HG03571 (cell line): ENCODE measurements at regions not wholly inside any gene's neighbourhood (a gene's known extent, or its start where the extent isn't known, plus 50 kb on each side); places are given as distances from the start of the nearest gene placed in this dataset.

Experiments used
- ATAC-seq: cut with Tn5 transposase; IDR thresholded peaks from one replicate; pipeline ENCODE4 v1.9.1; 2021; ENCODE audit not compliant: unreplicated experiment

GRCh38 chr11:37699644-37700043 is 1101.6 kb upstream of the RAG2 start:
- no peak for ATAC-seq

DNA sequence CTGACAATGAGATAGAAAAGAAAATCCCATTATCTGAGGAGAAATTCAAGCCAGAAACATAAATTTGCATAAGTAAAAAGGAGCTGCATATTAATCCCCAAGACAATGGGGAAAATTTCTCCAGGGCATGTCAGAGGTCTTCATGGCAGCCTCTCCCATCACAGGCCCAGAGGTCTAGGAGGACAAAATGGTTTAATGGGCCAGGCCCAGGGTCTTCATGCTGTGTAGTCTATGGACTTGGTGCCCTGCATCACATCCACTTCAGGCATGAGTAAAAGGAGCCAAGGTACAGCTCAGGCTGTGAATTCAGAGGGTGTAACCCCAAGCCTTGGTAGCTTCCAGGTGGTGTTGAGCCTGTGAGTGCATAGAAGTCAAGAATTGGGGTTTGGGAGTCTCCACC is 1097.2 kb upstream of the RAG2 start:
- no peak for ATAC-seq

- no peak for ATAC-seq
Measured at GRCh38 chr11:37689951-37690350, 1091.9 kb upstream of the RAG2 start.

DNA sequence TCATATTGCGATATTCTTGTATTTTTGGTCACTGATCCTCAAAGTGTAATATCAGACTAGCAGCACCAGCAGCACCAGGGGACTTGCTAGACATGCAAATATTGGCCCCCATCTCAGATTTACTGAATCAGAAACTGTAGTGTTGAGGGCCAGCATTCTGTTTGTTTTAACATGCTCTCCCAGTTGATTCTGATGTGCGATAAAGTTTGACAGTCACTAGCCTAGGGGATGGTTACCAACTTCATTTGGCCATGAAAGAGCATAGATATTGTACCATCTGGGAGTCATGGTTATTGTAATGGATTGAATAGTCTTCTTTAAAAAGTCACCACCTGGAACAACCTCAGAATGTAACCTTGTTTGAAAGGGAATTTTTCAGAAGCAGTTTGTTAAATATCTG is 1090.4 kb upstream of the RAG2 start:
- no peak for ATAC-seq

DNA sequence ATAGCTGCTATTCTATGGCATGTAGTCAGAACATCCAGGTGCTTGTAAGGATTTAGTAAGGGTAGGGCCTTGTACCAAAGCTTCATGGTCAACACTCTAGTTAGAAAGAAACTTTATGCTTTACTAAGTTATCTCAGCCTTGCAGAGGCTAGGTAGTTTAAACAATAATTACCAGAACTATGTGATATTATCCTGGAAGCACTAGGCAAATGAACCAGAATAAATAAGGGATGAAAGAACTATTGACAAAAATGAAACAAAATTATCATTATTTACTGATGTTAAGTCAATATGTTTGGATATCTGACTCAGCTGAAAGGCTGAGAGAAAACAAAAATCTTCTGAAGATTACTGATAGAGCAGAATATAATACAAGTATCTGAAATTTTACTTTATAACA is 1089.1 kb upstream of the RAG2 start:
- no peak for ATAC-seq

DNA sequence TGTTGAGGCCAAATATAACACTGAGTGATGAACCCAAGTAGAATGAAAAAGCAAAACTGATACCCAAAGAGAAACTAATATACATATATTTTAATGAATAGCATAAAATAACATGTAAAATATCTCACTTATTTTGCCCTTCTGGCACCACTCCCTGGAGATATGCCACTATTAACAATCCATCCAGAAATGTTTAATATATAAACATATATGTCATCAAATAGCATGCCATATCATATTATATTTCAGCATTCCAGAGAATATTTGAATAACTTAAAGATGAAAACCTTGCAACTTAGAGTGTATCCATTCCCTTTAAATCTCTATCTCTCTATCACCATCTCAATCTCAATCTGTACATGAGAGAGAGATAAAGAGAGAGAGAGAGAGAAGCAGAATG is 1073.3 kb upstream of the RAG2 start:
- no peak for ATAC-seq

GRCh38 chr11:37666960-37667359 is 1068.9 kb upstream of the RAG2 start:
- ATAC-seq, result no peak

DNA sequence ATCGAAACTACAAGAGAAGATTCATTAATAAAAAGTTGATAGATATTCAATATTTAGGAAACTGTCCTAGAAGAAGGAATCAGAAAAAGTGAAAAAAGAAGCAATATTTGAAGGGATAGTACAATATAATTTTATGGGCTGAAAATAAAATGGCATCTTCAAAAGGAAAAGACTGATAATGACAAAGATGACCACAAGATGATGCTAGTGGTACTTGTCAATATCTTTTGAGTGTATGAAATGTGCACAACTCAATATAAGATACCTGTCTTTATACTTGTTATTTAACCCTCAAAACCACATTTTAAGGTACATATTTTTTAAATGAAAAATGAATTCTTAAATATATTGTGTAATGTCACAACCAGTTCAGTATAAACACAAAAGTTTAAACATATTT is 1059.6 kb upstream of the RAG2 start:
- ATAC-seq, result no peak

GRCh38 chr11:37647767-37648166 is 1049.7 kb upstream of the RAG2 start:
- no peak for ATAC-seq

DNA sequence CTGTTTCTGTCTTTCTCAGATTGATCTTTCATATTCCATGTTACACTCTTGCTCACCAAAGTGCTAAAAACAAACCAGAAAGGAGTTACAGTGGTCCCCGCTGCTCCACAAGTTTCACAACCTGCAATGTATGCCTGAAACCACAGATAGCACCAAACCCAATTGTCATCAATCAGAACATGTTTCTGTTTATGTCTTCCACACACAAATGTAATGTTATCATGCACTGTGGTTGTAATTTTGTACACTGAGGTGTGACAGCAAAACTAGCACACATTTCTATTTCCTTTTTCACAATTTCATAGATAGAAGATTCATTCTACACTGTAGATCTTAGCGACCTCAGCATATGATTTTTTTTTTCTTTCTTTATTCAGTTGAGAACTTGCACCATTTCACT is 1045.9 kb upstream of the RAG2 start:
- ATAC-seq, result no peak

GRCh38 chr11:37642296-37642695 is 1044.3 kb upstream of the RAG2 start:
- ATAC-seq, result no peak

DNA sequence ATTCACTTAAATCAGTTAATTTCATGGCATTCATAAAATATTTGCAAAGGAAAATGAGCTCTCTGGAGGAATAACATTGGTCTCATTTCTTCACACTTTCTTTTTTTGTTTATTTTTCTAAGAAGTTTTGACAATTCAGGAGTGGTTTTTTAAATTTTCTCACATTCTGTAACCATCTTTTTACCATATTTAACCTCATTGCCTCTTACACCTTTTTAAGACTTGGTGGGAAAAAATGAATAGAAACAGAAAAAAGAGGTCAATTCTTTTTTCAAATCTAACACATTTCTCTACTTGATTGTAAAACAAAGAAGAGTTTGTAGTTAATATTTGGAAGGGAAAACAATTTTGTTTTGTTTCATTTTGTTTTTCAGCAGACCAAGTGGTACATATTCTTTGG is 1034.7 kb upstream of the RAG2 start:
- ATAC-seq, result no peak

DNA sequence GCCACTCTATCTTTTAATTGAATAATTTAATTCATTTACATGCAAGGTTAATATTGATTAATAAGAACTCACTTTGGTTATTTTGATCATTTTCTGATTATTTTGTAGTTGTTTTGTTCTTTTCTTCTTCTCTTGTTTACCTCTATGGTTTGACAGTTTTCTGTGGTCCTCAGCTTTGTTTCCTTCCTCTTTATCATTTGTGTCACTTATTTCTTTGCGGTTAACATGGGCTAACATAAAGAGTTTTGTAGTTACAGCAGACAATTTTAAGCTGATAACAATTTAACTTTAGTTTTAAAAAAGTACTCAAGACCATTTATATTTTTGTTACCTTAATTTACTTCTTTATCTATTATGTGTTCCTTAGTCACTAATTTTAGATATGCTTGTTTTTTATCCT is 1032.8 kb upstream of the RAG2 start:
- no peak for ATAC-seq

GRCh38 chr11:37623778-37624177 is 1025.7 kb upstream of the RAG2 start:
- ATAC-seq, result no peak

DNA sequence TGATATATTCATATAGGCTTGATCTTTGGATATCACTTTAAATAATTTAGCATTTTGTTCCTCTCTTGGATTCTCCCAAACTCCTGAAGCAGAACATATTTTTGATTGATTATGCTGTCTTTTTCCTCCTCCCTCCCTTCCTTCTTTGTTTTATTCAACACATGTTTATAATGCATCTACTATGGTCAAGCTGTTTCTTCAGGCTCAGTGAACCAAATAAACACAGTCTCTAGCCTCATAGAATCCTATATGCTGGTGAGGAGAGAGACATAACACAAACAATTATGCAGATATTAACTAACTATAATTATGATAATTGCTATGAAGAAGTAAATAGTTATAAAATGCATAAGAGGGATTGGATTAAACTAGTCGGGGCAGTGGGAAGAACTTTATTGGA is 1023.6 kb upstream of the RAG2 start:
- no peak for ATAC-seq

DNA sequence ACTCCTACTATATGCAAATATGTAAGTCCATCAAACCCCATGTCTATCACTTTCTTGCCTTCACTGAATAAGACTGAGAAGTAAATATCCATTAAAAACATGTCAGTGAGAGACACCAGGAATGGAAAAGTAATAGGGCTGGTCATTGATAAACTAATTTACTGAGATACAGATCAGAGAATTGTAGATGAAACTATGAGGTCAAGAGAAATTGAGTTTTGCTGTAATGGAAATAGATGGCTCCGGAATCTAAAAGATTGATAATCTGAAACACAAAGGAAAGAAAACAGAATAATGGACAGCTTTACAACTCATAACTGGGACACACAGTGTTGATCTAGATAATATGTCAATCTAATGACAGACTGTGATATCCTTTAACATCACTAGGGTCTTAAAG is 1018.3 kb upstream of the RAG2 start:
- ATAC-seq, result no peak

GRCh38 chr11:37613031-37613430 is 1015.0 kb upstream of the RAG2 start:
- no peak for ATAC-seq

DNA sequence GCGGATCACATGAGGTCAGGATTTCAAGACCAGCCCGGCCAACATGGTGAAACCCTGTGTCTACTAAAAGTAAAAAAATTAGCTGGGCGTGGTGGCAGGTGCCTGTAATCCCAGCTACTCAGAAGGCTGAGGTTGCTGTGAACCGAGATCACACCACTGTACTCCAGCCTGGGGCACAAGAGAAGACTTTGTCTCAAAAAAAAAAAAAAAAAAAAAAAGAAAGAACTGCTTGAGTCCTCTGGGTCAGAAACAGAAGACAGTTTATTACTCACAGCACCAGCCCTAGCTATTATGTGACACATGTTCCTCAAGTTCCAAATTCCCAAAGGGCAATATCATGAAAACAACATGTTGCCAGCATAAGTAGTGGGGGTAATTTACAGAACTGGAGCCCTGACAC is 1014.1 kb upstream of the RAG2 start:
- no peak for ATAC-seq

GRCh38 chr11:37605229-37605628 is 1007.2 kb upstream of the RAG2 start:
- ATAC-seq, result no peak

DNA sequence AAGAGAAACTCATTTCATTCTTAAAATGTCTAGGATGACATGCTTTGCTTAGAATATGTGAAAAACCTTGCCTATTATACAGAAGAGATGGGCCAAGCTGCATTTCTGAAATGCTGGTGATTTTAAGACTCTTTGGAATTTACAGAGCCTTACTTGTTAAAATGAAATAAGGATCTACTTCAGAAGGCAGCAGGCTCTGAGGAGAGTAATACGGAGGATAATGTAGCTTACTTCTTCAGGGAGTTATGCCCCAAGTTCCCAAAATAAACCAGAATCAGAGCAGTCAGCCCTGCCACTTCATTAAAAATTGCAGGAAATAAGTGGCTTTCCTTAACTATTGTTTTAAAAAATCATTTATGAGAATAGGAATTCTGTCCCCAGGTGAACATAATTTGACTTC is 1000.3 kb upstream of the RAG2 start:
- ATAC-seq, result no peak

- ATAC-seq, result no peak
Measured at GRCh38 chr11:37597776-37598175, 999.7 kb upstream of the RAG2 start.

GRCh38 chr11:37595845-37596244 is 997.8 kb upstream of the RAG2 start:
- ATAC-seq, result no peak

GRCh38 chr11:37574361-37574760 is 976.3 kb upstream of the RAG2 start:
- ATAC-seq, result no peak

- no peak for ATAC-seq
Measured at GRCh38 chr11:37572491-37573171, 974.6 kb upstream of the RAG2 start.
